ENCODE measurements at regions not wholly inside any gene's neighbourhood (a gene's known extent, or its start where the extent isn't known, plus 50 kb on each side); places are given as distances from the start of the nearest gene placed in this dataset.

DNA sequence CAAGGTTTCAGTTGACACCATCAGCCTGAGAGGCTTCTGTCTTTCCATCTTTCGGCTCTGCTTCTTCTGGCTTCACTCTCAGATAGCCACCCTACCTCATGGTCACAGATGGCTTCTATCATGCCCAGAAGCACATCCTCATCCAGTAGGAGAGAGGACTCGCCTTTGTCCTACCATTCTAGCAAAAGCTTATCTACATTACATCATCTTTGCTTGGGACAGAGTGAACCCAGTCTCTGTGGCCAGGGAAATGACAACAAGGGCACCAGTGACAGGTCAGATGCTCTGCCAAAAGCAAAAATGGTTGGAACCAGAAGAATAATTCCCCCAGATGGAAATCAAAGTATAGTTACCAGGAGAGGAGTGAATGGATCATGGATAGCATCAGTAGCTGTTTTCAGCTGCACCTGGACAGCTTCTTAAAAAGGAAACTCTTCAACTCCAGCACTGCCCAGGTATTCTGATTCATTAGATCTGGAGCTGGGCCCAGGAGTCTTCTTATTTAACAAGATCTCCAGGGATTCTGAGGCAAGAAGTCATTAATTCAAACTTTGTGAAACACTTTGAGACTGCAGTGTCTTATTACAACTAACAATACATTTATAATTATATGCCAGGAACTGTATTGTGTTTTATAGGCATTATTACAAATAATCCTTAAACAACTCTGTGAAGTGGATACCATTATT lies 257.7 kb upstream of the UBE2E3 start:
- Histone ChIP-seq H3K4me3 (no peak overlapping the region), H3K36me3 (ENCODE audit: low read depth) (no peaks in the 10 kb centered on the region), H3K9me3 (no peaks in the 10 kb centered on the region), H3K4me1 (ENCODE audit: low read depth) (no peaks in the 10 kb centered on the region)
- ATAC-seq = no peak
- intact Hi-C loops (cut with DNase I, micrococcal nuclease) = no loop called here
- TF ChIP-seq, protein P1, sequence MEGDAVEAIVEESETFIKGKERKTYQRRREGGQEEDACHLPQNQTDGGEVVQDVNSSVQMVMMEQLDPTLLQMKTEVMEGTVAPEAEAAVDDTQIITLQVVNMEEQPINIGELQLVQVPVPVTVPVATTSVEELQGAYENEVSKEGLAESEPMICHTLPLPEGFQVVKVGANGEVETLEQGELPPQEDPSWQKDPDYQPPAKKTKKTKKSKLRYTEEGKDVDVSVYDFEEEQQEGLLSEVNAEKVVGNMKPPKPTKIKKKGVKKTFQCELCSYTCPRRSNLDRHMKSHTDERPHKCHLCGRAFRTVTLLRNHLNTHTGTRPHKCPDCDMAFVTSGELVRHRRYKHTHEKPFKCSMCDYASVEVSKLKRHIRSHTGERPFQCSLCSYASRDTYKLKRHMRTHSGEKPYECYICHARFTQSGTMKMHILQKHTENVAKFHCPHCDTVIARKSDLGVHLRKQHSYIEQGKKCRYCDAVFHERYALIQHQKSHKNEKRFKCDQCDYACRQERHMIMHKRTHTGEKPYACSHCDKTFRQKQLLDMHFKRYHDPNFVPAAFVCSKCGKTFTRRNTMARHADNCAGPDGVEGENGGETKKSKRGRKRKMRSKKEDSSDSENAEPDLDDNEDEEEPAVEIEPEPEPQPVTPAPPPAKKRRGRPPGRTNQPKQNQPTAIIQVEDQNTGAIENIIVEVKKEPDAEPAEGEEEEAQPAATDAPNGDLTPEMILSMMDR (IDR thresholded peaks at IDR 0.05) = no peak
- DNase-seq = peak in 1 of 3 donors; percentile 7

DNA sequence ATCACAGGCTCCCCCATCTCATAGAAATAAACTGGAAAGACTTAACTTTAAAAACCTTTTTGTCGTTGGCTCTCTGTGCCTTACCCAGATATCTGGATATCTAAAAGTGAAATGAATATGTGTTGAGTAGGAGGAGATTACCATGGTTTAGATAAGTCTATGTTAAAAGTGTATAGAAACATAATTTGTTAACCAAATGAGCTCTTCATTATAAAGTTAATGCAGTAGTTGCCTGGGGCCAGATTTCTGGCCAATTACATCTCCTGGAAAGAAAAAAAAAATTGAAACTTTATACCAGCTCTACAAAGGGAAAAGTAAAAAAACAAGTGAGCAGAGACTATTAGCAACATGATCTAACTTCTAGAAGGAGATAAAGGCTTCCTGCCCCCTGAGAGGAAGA lies 259.6 kb upstream of the UBE2E3 start:
- H3K36me3 ChIP-seq (ENCODE audit: low read depth) = no peaks in the 10 kb centered on the region
- H3K9me3 ChIP-seq = no peaks in the 10 kb centered on the region
- intact Hi-C loops (cut with DNase I, micrococcal nuclease) = no loop called here
- TF ChIP-seq, protein P1 (IDR thresholded peaks at IDR 0.05) = no peak
- H3K4me1 ChIP-seq (ENCODE audit: low read depth) = no peaks in the 10 kb centered on the region
- H3K4me3 ChIP-seq = no peak overlapping the region
- DNase-seq (no peak), ATAC-seq (no peak)

DNA sequence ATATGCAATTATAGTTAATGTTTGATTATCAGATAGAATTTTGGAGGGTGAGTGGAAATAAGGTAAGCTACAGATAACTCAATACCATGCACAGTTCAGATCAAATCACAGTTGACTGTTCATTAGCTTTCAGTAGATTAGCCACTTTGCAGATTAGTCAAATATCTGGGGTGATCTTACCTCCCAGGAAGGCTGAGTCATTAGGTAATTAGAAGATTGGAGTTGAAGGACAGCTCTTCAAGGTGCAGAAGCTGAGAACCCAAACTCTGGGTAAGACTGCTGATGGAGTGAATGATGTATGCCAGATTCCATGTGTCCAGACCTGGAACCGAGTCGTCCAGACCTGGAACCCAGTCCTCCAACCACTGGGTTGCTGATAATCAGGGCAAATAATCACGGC lies 262.8 kb upstream of the UBE2E3 start:
- TF ChIP-seq, protein P1 (IDR thresholded peaks at IDR 0.05) = no peak
- no peak for DNase-seq
- Histone ChIP-seq H3K4me3 (no peak overlapping the region), H3K4me1 (ENCODE audit: low read depth) (no peaks in the 10 kb centered on the region), H3K36me3 (ENCODE audit: low read depth) (no peaks in the 10 kb centered on the region), H3K9me3 (no peaks in the 10 kb centered on the region)
- no peak for ATAC-seq
- intact Hi-C loops (cut with DNase I, micrococcal nuclease) = no loop called here

DNA sequence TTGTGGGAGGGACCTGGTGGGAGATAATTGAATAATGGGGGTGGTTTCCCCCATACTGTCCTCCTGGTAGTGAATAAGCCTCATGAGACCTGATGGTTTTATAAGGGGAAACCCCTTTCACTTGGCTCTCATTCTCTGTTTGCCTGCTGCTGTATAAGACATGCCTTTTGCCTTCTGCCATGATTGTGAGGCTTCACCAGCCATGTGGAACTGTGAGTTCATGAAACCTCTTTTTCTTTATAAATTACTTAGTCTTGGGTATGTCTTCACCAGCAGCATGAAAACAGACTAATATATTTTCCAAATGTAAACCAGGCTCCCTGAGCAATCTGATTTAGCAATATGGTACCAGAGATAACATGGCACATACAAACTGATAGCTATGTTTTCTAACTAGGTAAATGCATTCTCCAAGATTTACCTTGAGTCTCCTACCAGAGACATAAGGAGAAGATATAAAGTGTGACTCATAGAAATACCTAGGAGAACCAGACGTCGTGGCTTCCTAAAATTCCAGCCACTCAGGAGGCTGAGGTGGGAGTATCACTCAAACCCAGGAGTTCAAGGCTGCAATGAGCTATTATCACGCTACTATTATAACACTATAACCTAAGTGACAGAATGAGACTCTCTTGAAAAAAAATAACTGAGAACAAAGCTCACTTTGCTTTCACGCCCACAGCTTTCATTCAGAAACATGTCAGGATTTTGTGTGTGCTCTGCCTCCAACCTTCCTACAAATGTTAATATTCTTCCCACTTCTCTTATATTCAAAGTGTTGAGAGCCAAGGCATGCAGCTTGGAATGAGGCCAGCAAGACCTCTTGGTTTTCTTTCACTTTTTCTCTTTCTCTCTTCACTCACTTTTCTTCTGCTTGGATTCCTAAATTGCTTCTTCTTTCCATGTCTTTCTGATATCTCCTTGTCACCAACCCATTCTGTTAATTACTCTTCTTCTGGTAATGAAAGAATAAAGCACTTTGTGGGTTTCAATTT lies 263.9 kb upstream of the UBE2E3 start:
- TF ChIP-seq, protein P1 (IDR thresholded peaks at IDR 0.05) = no peak
- no peak for ATAC-seq
- no peak for DNase-seq
- H3K36me3 ChIP-seq (ENCODE audit: low read depth) = no peaks in the 10 kb centered on the region
- no peak overlapping the region for H3K4me3 ChIP-seq
- H3K9me3 ChIP-seq = no peaks in the 10 kb centered on the region
- intact Hi-C loops (cut with DNase I, micrococcal nuclease) = no loop called here
- H3K4me1 ChIP-seq (ENCODE audit: low read depth) = no peaks in the 10 kb centered on the region

DNA sequence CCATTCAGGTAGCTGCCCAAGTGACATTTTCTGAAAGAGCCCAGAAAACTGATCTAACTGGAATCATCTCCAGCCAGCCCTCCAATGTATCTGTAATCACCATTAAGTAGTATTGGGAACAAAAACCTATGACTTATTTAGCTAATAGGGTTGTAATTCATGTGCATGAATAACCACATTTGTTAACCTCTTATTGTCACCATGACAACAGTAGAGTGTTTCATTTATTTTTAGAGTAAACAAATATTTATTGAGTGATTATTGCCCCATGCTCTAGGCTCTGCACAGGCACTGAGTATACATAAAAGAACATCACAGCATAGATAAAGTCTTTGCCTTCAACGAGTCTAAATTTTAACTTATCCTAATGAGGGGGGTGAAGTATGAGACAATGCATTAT lies 265.4 kb upstream of the UBE2E3 start:
- H3K36me3 ChIP-seq (ENCODE audit: low read depth) = no peaks in the 10 kb centered on the region
- H3K9me3 ChIP-seq = no peaks in the 10 kb centered on the region
- TF ChIP-seq, protein P1 (IDR thresholded peaks at IDR 0.05) = no peak
- no peaks in the 10 kb centered on the region for H3K4me1 ChIP-seq (ENCODE audit: low read depth)
- ATAC-seq = no peak
- no peak for DNase-seq
- H3K4me3 ChIP-seq = no peak overlapping the region
- intact Hi-C loops (cut with DNase I, micrococcal nuclease) = no loop called here
